ENCODE measurements at regions not wholly inside any gene's neighbourhood (a gene's known extent, or its start where the extent isn't known, plus 50 kb on each side); places are given as distances from the start of the nearest gene placed in this dataset.

DNA sequence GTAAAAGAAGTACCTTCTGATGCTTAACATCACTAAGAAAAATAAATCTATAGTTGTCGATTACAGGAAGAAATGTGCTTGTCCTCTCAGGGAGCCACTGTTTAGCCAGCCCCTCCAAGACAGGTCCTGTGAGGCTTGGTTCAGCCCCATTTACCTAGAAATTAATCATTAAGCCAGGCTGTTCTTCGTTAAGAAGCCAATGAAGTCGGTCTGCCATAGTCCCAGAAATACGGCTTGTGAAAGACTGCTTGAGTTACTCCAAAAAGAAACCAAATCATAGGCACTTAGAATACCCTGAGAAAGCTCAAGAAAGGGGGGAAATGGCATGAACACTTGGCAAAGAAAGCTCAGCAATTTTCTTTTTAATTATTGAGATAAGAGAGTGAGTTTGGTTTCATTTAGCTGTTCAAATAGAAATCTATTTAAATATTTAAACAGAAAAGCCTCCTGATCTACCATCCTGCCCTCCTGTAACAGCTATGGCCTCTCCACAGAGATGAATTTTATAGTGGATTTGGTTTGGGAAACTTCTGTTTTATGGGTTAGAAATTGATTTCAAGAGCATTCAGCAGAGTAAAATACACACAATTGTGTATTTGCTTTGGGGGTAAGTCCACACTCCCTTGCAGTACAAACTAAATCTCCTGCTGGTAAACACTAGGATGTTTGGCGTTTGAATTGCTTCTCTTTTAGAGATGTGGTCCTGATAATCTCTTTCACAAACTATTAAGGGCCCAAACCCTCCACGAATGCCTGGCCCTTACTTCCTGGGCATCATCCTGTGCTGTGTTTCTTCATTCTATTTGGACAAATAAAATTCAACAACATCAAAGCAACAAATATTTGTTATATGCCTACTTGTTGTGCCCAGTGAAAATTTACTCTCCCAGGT is 234.4 kb downstream of the SEC23A start (continued):
- TF ChIP-seq SCMH1 (CRISPR knock-in tag; IDR thresholded peaks at IDR 0.05; ENCODE audit: borderline replicate concordance) (no peak), FOXP4 (CRISPR knock-in tag; IDR thresholded peaks at IDR 0.05) (peak; percentile 93), BCLAF1 (IDR thresholded peaks at IDR 0.05) (no peak), ZNF737 (CRISPR knock-in tag; IDR thresholded peaks at IDR 0.05; ENCODE audit: borderline replicate concordance) (no peak), MIER2 (CRISPR knock-in tag; IDR thresholded peaks at IDR 0.05) (peak; percentile 30; the same call in 1 of the 2 replicates), ZFP36L2 (CRISPR knock-in tag; IDR thresholded peaks at IDR 0.05) (no peak), PPARG (CRISPR knock-in tag; conservative IDR thresholded peaks at IDR 0.05) (0 out of 2 replicates have a peak, but pooled peaks have one; percentile 22), POLR2A (IDR thresholded peaks at IDR 0.05; ENCODE audit: insufficient read depth in 1 of 2, low read depth in 2 of 2, low read length in 2 of 2) (no peak), ZNF34 (CRISPR knock-in tag; IDR thresholded peaks at IDR 0.05; ENCODE audit: borderline replicate concordance) (no peak), ZNF414 (CRISPR knock-in tag; IDR thresholded peaks at IDR 0.05) (peak; percentile 70; the same call in 1 of the 2 replicates), BRCA1 (CRISPR knock-in tag; IDR thresholded peaks at IDR 0.05) (no peak), HHEX (CRISPR knock-in tag; IDR thresholded peaks at IDR 0.05) (peak; percentile 98), ZNF841 (CRISPR knock-in tag; IDR thresholded peaks at IDR 0.05; ENCODE audit: borderline replicate concordance) (no peak), ZNF558 (CRISPR knock-in tag; IDR thresholded peaks at IDR 0.05; ENCODE audit: borderline replicate concordance) (no peak)
- TF ChIP-seq, protein P1, sequence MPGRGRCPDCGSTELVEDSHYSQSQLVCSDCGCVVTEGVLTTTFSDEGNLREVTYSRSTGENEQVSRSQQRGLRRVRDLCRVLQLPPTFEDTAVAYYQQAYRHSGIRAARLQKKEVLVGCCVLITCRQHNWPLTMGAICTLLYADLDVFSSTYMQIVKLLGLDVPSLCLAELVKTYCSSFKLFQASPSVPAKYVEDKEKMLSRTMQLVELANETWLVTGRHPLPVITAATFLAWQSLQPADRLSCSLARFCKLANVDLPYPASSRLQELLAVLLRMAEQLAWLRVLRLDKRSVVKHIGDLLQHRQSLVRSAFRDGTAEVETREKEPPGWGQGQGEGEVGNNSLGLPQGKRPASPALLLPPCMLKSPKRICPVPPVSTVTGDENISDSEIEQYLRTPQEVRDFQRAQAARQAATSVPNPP (CRISPR knock-in tag; IDR thresholded peaks at IDR 0.05): 0 out of 2 replicates have a peak, but pooled peaks have one; percentile 43
- TF ChIP-seq, protein P2, sequence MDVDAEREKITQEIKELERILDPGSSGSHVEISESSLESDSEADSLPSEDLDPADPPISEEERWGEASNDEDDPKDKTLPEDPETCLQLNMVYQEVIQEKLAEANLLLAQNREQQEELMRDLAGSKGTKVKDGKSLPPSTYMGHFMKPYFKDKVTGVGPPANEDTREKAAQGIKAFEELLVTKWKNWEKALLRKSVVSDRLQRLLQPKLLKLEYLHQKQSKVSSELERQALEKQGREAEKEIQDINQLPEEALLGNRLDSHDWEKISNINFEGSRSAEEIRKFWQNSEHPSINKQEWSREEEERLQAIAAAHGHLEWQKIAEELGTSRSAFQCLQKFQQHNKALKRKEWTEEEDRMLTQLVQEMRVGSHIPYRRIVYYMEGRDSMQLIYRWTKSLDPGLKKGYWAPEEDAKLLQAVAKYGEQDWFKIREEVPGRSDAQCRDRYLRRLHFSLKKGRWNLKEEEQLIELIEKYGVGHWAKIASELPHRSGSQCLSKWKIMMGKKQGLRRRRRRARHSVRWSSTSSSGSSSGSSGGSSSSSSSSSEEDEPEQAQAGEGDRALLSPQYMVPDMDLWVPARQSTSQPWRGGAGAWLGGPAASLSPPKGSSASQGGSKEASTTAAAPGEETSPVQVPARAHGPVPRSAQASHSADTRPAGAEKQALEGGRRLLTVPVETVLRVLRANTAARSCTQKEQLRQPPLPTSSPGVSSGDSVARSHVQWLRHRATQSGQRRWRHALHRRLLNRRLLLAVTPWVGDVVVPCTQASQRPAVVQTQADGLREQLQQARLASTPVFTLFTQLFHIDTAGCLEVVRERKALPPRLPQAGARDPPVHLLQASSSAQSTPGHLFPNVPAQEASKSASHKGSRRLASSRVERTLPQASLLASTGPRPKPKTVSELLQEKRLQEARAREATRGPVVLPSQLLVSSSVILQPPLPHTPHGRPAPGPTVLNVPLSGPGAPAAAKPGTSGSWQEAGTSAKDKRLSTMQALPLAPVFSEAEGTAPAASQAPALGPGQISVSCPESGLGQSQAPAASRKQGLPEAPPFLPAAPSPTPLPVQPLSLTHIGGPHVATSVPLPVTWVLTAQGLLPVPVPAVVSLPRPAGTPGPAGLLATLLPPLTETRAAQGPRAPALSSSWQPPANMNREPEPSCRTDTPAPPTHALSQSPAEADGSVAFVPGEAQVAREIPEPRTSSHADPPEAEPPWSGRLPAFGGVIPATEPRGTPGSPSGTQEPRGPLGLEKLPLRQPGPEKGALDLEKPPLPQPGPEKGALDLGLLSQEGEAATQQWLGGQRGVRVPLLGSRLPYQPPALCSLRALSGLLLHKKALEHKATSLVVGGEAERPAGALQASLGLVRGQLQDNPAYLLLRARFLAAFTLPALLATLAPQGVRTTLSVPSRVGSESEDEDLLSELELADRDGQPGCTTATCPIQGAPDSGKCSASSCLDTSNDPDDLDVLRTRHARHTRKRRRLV (CRISPR knock-in tag; IDR thresholded peaks at IDR 0.05): peak; percentile 35; the same call in 1 of the 2 replicates

All from HepG2 (cell line).